ENCODE measurements at regions not wholly inside any gene's neighbourhood (a gene's known extent, or its start where the extent isn't known, plus 50 kb on each side); places are given as distances from the start of the nearest gene placed in this dataset.
"Not testable (repeated sequence)": the region's sequence is repeated elsewhere in the genome, so short reads cannot be mapped to it uniquely, and the experiment has no call there.

GRCh38 chr6:25202504-25202903, 76.7 kb upstream of the CARMIL1 start:
- no peak for DNase-seq
- Histone ChIP-seq H3K9me3 (ENCODE audit: control extremely low read depth in 1 of 3, control insufficient read depth in 2 of 3, insufficient read depth in 1 of 3, low read length in 2 of 3) (no peaks in the 10 kb centered on the region), H3K79me2 (ENCODE audit: control insufficient read depth, insufficient read depth, low read length) (no peaks in the 10 kb centered on the region), H3K4me1 (ENCODE audit: control insufficient read depth in 2 of 2, insufficient read depth in 2 of 2, low read length in 2 of 2) (no peaks in the 10 kb centered on the region), H3K4me2 (replicated peaks; ENCODE audit: low read depth, low read length, poor library complexity, severe bottlenecking) (no peak overlapping the region), H4K20me1 (ENCODE audit: control insufficient read depth, insufficient read depth, low read length, poor library complexity, severe bottlenecking) (no peaks in the 10 kb centered on the region), H3K27me3 (replicated peaks in 1 of 4; ENCODE audit: control extremely low read depth in 1 of 4, control insufficient read depth in 3 of 4, insufficient read depth in 4 of 4, low read length in 3 of 4) (peaks cover 0 to 3% (median under 1%) of the 10 kb centered on the region in 4 experiments), H3K27ac (ENCODE audit: low read length in 2 of 2) (no peak overlapping the region), H3K9ac (ENCODE audit: low read length) (no peak overlapping the region), H3K4me3 (ENCODE audit: control extremely low read depth in 1 of 5, extremely low read depth in 1 of 5, insufficient read depth in 1 of 5, low read depth in 2 of 5, low read length in 4 of 5) (no peak overlapping the region), H2AFZ (ENCODE audit: insufficient read depth, low read depth, low read length, poor library complexity, severe bottlenecking) (no peak overlapping the region), H3K36me3 (replicated peaks in 1 of 2; ENCODE audit: control extremely low read depth in 1 of 2, control insufficient read depth in 1 of 2, extremely low read depth in 1 of 2, insufficient read depth in 2 of 2, low read length in 1 of 2) (no peaks in the 10 kb centered on the region)
- Mint-ChIP-seq H3K9me3 (ENCODE audit: insufficient read depth) (no peaks in the 10 kb centered on the region), H3K27ac (no peak overlapping the region), H3K27me3 (peaks cover 23% of the 10 kb centered on the region), H3K4me1 (no peaks in the 10 kb centered on the region), H3K4me3 (no peak overlapping the region)
- ChIA-PET POLR2A (no interaction called here), CTCF (no interaction called here)
- no peak for TF ChIP-seq EZH2 (IDR thresholded peaks at IDR 0.05; ENCODE audit: borderline replicate concordance, insufficient read depth, low read depth, low read length, poor library complexity, severe bottlenecking)
- TF ChIP-seq CTCF (IDR thresholded peaks at IDR 0.05): no peak
- no peak for ATAC-seq (ENCODE audit: low read depth)
- intact Hi-C loops (cut with micrococcal nuclease): no loop called here

GRCh38 chr6:25205629-25206028, 73.5 kb upstream of the CARMIL1 start:
- TF ChIP-seq EZH2 (IDR thresholded peaks at IDR 0.05; ENCODE audit: borderline replicate concordance, insufficient read depth, low read depth, low read length, poor library complexity, severe bottlenecking) (no peak), CTCF (IDR thresholded peaks at IDR 0.05) (no peak)
- Mint-ChIP-seq H3K27ac (no peak overlapping the region), H3K27me3 (peaks cover 20% of the 10 kb centered on the region), H3K4me3 (no peak overlapping the region), H3K9me3 (ENCODE audit: insufficient read depth) (peaks cover 2% of the 10 kb centered on the region), H3K4me1 (no peaks in the 10 kb centered on the region)
- no peak overlapping the region for H3K4me3 ChIP-seq (ENCODE audit: control extremely low read depth in 1 of 5, extremely low read depth in 1 of 5, insufficient read depth in 1 of 5, low read depth in 2 of 5, low read length in 4 of 5)
- ChIA-PET CTCF (no interaction called here), POLR2A (no interaction called here)
- no peak overlapping the region for H3K4me2 ChIP-seq (replicated peaks; ENCODE audit: low read depth, low read length, poor library complexity, severe bottlenecking)
- no peaks in the 10 kb centered on the region for H3K36me3 ChIP-seq (replicated peaks in 1 of 2; ENCODE audit: control extremely low read depth in 1 of 2, control insufficient read depth in 1 of 2, extremely low read depth in 1 of 2, insufficient read depth in 2 of 2, low read length in 1 of 2)
- no peak overlapping the region for H3K27ac ChIP-seq (ENCODE audit: low read length in 2 of 2)
- H3K4me1 ChIP-seq (ENCODE audit: control insufficient read depth in 2 of 2, insufficient read depth in 2 of 2, low read length in 2 of 2): no peaks in the 10 kb centered on the region
- no peak overlapping the region for H3K9ac ChIP-seq (ENCODE audit: low read length)
- no peaks in the 10 kb centered on the region for H3K79me2 ChIP-seq (ENCODE audit: control insufficient read depth, insufficient read depth, low read length)
- no peak overlapping the region for H2AFZ ChIP-seq (ENCODE audit: insufficient read depth, low read depth, low read length, poor library complexity, severe bottlenecking)
- no peaks in the 10 kb centered on the region for H4K20me1 ChIP-seq (ENCODE audit: control insufficient read depth, insufficient read depth, low read length, poor library complexity, severe bottlenecking)
- DNase-seq (no peak), ATAC-seq (ENCODE audit: low read depth) (no peak)
- peaks cover 0 to 4% (median 0%) of the 10 kb centered on the region in 3 donors for H3K9me3 ChIP-seq (ENCODE audit: control extremely low read depth in 1 of 3, control insufficient read depth in 2 of 3, insufficient read depth in 1 of 3, low read length in 2 of 3)
- H3K27me3 ChIP-seq (replicated peaks in 1 of 4; ENCODE audit: control extremely low read depth in 1 of 4, control insufficient read depth in 3 of 4, insufficient read depth in 4 of 4, low read length in 3 of 4): peaks cover 0 to 3% (median under 1%) of the 10 kb centered on the region in 4 experiments
- intact Hi-C loops (cut with micrococcal nuclease): no loop called here

- H2AFZ ChIP-seq (ENCODE audit: insufficient read depth, low read depth, low read length, poor library complexity, severe bottlenecking); POLR2A ChIA-PET; H3K9me3 Mint-ChIP-seq (ENCODE audit: insufficient read depth); H3K79me2 ChIP-seq (ENCODE audit: control insufficient read depth, insufficient read depth, low read length); H4K20me1 ChIP-seq (ENCODE audit: control insufficient read depth, insufficient read depth, low read length, poor library complexity, severe bottlenecking); intact Hi-C loops (cut with micrococcal nuclease); H3K4me1 ChIP-seq (ENCODE audit: control insufficient read depth in 2 of 2, insufficient read depth in 2 of 2, low read length in 2 of 2); H3K9ac ChIP-seq (ENCODE audit: low read length); H3K36me3 ChIP-seq (replicated peaks in 1 of 2; ENCODE audit: control extremely low read depth in 1 of 2, control insufficient read depth in 1 of 2, extremely low read depth in 1 of 2, insufficient read depth in 2 of 2, low read length in 1 of 2); H3K4me3 ChIP-seq (ENCODE audit: control extremely low read depth in 1 of 5, extremely low read depth in 1 of 5, insufficient read depth in 1 of 5, low read depth in 2 of 5, low read length in 4 of 5); CTCF ChIA-PET; DNase-seq; H3K4me2 ChIP-seq (replicated peaks; ENCODE audit: low read depth, low read length, poor library complexity, severe bottlenecking); H3K27ac ChIP-seq (ENCODE audit: low read length in 2 of 2); H3K4me1 Mint-ChIP-seq; H3K27me3 ChIP-seq (replicated peaks in 1 of 4; ENCODE audit: control extremely low read depth in 1 of 4, control insufficient read depth in 3 of 4, insufficient read depth in 4 of 4, low read length in 3 of 4); H3K9me3 ChIP-seq (ENCODE audit: control extremely low read depth in 1 of 3, control insufficient read depth in 2 of 3, insufficient read depth in 1 of 3, low read length in 2 of 3); H3K4me3 Mint-ChIP-seq; H3K27ac Mint-ChIP-seq; ATAC-seq (ENCODE audit: low read depth): not testable (repeated sequence)
- H3K27me3 Mint-ChIP-seq: peaks cover 23% of the 10 kb centered on the region
- 63% methylated on average over 5 of the region's 5 CpGs for WGBS (ENCODE audit: insufficient coverage)
Measured at GRCh38 chr6:25207453-25208155, 71.6 kb upstream of the CARMIL1 start.
